ENCODE measurements at regions not wholly inside any gene's neighbourhood (a gene's known extent, or its start where the extent isn't known, plus 50 kb on each side); places are given as distances from the start of the nearest gene placed in this dataset.

GRCh38 chr2:17084877-17085276 lies 419.2 kb upstream of the CYRIA start:
- TF ChIP-seq, protein P1, sequence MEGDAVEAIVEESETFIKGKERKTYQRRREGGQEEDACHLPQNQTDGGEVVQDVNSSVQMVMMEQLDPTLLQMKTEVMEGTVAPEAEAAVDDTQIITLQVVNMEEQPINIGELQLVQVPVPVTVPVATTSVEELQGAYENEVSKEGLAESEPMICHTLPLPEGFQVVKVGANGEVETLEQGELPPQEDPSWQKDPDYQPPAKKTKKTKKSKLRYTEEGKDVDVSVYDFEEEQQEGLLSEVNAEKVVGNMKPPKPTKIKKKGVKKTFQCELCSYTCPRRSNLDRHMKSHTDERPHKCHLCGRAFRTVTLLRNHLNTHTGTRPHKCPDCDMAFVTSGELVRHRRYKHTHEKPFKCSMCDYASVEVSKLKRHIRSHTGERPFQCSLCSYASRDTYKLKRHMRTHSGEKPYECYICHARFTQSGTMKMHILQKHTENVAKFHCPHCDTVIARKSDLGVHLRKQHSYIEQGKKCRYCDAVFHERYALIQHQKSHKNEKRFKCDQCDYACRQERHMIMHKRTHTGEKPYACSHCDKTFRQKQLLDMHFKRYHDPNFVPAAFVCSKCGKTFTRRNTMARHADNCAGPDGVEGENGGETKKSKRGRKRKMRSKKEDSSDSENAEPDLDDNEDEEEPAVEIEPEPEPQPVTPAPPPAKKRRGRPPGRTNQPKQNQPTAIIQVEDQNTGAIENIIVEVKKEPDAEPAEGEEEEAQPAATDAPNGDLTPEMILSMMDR (IDR thresholded peaks at IDR 0.05), result no peak
- TF ChIP-seq POLR2A (IDR thresholded peaks at IDR 0.05), result no peak

Data from testis (tissue), 2 donors.